GM19438 (cell line): ENCODE measurements at regions not wholly inside any gene's neighbourhood (a gene's known extent, or its start where the extent isn't known, plus 50 kb on each side); places are given as distances from the start of the nearest gene placed in this dataset.
A peak's percentile ranks its signal among the peaks of the same experiment; 100 is the strongest.
"Not testable (repeated sequence)": the region's sequence is repeated elsewhere in the genome, so short reads cannot be mapped to it uniquely, and the experiment has no call there.

Experiments
- ATAC-seq: cut with Tn5 transposase; IDR thresholded peaks from one replicate; pipeline ENCODE4 v1.9.1; 2021; ENCODE audit warnings: low read depth; ENCODE audit not compliant: unreplicated experiment

DNA sequence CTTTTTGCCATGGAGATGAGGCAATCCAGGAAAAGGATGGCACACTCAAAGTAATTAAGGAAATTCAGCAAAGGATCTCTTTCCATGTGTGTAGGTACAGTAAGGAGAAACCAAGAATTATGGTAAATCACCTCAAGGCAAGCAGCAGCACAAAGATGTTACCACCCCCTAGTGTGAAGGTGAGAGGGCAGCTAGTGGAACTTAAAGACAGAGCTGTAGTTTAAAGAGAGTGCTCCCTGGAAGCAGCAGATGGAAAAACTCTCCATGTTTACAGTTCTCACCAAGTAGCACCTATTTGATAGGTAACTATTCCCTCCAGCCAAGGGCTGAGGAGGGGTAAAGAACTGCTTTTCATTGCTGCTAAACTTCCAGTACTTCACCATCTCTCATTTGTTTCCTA lies 860.4 kb upstream of the CRIM1 start:
- ATAC-seq = no peak

DNA sequence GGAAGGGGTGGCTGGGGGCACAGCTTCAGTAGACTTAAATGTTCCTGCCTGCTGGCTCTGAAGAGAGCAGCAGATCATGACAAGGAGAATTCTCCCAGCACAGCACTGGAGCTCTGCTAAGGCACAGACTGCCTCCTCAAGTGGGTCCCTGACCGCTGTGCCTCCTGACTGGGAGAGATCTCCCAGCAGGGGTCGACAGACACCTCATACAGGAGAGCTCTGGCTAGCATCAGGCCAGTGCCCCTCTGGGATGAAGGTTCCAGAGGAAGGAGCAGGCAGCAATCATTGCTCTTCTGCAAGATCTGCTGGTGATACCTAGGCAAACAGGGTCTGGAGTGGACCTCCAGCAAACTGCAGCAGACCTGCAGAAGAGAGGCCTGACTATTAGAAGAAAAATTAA lies 877.5 kb upstream of the CRIM1 start:
- not testable (repeated sequence) for ATAC-seq

DNA sequence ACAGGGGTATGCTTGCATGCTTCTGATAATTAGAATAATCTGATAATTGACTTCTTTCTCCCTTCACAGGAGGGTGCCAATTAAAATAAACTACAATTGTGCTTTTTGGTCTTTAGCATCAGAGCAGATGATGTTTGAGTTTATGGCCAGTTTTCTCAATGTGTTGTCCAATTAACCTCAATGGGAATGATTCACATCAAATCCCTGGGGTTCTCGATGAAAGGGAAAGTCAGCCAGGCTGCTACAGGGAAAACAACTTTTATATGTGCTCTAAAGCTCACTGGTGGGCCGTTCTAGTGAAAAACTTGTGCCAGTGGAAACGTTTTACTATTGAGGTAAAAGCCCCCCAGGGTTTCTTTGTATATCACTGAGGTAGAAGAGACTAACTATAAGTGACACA lies 887.3 kb upstream of the CRIM1 start:
- no peak for ATAC-seq

DNA sequence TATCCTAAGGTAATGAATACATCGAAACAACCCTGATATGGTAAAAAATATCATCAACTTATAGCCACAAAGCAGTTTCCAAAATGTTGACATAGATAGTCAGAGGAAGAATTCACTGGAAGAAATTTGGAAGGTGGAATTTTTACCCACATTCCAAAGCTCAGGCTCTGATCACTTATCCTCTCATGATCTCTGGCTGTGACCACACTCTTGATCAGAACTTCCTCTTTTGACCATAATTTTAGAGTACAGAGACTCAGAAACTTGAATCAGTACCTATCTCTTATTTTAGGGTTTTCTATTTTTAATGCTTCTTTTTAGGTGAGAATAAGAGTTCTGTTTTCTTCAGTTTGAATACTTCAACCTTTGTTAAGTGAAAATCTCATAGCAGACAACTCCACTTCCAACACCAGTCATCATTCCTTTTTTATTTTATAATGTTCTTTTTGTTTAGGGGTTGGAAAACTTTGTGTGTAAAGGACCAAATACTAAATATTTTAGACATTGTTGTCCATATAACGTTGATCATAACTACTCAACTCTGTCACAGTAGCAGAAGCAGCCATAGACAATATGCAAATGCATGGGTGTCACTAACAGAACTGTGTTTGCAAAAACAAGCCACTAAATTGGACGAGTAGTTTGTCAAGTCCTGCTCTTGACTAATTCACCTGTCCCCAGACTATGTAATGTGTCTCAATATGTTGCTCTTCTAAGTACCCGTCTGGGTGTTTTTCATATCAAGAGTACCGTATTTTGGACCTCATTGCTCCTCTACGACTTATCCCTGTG lies 891.6 kb upstream of the CRIM1 start:
- ATAC-seq = no peak

DNA sequence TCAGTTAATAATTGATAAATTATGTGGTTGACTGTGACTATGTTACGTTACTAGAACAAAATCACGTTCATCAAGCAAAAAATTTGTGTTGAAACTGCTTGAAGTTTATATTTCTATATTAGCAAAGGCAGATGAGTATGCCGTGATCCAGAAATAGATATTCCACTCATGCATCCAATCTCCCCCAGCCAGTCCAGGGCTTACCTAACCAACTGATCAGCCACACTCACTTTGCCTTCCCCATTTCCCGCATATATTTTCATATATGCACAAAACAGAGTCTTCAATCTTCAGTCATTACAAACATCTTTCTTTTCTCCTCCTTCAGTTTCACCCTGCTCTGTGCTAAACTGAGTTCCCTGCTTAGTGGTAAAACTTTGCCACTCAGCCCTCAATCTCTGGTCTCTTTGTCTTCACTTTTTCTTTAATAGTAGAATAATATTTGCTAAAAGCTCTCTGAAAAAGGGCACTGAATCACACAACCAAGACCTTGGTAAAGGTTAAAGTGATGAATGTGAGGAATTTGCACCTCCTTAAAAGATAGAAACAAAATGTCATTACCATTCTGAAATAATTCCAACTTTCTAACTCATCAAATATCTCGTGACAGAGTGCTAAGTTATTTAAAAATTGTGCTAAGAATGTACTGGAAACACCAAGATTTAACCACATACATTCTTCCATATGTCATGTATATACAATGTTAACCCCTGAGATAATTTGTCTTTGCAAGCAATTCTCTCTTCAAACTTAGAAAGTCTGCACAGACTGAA lies 893.2 kb upstream of the CRIM1 start:
- ATAC-seq = no peak

DNA sequence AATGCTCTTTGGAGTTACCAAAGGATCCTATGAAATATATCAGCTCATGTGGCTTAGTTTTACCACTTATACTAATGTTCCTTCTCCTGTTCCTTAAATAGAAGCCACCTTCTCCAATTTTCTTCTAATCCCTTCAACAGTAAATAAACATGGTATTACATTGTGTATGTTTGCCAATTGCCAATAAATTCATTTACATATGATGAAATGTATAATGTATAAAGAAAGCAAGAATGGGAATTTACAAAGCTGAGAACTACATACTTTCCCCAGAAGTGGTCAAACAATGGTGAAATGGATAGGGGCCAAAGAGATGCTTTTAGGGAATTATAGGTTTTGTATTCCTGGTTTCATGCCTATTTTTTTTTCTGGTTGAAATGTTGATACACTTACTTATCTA lies 894.2 kb upstream of the CRIM1 start:
- no peak for ATAC-seq

DNA sequence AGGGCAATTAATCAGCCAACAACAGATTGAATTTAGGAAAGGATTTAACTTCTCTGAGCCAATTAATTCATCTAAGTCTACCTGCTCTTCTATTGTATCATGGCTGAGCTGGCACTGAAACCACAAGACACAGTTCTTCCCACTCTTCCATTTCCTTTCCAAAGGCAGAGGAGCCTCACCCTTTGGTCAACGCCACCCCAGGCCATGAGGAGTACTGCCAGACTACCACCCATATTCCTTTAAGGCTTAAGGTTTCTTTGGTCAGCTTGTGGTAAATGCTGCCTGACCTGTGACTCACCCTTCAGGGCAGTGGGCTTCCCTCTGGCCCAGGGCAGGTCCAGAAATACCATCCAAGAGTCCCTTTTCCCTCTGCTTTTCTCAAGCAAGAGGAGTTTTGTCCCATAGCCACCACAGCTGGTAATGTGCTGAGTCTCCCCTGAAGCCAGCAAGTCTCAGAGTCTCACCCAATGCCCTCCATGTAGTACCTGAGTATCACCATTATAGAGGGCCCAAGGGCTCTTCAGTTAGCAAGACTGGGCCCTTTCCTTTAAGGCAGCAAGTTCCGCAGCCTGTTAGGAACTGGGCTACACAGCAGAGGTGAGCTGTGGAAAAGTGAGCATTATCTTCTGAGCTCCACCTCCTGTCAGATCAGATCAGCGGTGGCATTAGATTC lies 900.5 kb upstream of the CRIM1 start:
- no peak for ATAC-seq

DNA sequence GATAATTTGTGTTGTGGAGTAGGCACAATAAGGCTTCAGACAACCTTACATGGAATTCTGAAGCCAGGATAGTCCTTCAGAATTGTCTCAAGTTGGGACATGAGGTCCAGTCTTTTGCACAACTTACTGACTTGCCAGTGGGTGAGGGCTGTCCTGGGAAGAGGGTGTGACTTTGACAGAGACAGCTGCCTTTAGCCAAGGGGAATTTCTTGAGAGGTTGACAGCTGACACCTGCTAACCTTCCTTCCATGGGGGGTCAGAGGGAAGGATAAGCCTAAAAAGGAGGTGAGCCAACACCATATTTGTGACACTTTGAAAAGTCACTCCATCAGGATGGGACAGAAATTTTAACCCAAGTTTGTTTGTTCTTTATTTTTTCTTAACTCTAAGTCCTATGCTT lies 907.8 kb upstream of the CRIM1 start:
- ATAC-seq = no peak

DNA sequence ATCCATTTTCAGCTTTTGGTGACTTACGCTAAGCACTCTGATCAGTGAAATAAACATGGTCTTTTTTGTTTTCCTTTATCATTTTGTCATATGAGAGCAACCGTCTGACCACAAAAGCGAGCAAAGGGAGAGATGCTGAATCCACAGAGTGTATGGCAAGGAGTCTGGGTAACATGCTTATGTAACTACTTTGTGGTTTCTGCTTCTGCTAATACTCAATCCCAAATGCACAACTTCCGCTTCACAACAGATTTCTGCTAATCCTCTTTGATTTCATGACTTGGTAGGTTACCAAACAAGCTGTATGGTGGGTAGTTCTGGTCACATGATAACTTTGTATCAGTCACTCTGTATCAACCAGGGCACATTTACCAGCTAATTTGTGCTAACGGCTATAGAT lies 908.4 kb upstream of the CRIM1 start:
- peak; percentile 64 for ATAC-seq

DNA sequence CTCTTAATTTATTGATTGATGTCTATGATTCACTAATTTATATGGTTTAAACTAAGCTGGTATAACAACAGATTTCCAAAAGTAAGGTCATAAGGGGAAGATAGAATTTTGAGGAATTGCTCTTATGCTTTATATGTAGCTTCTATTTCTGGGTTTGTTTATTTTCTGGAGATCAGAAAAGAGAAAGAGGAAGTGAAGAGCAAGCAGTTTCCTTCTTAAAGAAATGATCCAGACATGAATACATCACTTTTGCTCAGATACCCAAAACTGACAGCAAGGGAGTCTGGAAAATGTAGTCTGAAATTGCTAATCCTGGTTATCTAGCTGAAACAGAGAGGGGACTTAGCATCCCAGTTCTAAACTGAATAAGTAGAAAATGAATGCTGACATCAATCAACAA lies 912.5 kb upstream of the CRIM1 start:
- ATAC-seq = no peak

DNA sequence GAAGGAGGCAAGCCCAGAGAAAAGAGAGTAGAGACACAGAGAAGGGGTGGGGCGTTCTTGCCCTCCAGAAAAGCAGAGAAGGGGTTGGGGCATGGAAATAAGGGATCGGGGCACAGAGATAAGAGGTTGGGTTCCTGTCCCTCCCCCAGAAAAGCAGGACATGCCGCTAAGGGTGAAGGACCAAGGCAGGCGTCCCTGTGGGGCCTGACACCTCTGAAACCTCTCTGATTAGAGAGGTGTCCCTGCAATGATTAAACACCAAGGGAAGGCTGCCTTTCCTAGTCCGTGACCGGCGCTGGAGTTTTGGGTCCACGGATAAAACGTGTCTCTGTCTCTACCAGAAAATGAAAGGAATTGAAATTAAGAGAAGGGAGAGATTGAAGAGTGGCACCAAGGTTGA lies 914.0 kb upstream of the CRIM1 start:
- ATAC-seq = not testable (repeated sequence)

DNA sequence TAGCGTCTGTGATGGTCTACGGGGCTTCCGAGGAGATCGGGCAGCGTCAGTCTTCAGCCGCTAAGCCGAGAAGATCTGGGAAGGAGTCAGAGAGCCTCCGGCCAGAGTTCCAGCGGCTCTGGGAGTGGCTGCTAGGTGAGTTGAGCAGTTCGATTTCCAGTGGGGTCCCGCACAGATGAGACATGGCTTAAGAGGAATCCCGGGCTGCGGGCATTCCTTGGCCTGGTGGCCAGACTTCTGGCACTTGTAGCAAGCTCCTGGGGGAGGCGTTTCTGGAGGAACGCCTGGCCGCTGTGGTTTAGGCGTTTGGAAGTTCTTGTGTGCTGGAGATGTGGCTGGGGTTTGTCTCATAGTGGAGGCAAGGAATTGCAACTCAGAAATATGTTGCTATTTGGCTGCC lies 915.3 kb upstream of the CRIM1 start:
- ATAC-seq = not testable (repeated sequence)

DNA sequence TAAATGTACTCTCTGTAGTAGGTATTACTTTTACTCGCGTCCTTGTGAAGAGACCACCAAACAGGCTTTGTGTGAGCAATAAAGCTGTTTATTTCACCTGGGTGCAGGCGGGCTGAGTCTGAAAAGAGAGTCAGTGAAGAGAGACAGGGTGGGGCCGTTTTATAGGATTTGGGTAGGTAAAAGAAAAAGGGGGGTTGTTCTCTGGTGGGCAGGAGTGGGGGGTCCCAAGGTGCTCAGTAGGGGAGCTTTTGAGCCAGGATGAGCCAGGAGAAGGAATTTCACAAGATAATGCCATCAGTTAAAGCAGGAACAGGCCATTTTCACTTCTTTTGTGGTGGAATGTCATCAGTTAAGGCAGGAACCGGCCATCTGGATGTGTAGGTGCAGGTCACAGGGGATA lies 918.7 kb upstream of the CRIM1 start:
- ATAC-seq = not testable (repeated sequence)

DNA sequence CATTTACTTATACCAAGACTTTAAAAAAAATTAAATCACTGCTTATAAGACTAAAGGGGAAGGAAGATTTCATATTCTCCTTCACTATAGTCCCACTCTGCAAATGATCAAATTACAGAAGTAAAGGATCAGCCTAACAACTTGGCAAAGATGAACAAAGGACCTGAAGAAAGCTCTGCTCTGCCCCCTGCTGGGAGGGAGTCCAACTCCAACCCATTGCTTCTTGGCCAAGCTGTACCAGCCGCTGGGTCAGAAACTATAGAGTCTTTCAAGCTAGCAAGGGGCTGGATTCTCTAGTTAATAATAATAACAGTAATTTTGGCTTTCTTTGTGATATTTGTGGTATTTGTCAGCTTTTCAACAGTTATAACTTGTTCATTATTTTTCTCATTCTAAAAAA lies 927.0 kb upstream of the CRIM1 start:
- no peak for ATAC-seq

DNA sequence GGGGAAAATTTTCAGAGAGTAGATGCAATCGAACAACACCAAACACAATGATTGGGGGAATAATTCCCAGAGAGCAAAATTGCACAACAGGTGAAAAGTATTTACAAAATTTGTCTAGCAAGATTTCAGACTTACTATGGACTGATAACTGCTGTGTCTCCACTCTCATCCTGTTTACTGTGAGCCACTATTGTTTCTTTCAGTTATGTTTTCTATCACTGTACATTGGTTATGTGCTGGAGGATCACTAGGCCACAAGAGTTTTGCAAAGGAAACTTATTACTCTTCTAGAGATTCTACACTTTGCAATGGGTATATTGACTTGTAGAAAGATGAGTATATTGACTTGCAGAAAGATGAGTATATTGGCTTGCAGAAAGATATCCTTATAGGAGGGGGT lies 934.1 kb upstream of the CRIM1 start:
- ATAC-seq = no peak

DNA sequence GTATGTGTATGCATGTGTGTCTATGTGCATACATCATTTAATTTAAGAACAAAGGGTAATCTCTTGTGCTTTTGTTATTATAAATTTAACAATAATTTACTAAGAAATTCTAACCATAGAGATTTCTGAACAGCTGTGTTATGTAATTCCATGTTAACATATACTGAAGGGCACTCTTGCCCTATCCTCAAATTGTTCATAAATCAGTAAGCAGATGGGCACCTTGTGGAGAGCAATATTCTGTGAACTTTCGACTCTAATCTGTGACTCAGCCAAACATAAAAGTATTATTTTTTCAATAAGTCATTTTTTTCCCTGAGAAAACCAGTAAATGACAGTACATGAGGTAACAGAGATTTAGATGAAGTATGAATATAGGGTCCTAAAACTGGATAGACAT lies 938.3 kb upstream of the CRIM1 start:
- no peak for ATAC-seq

DNA sequence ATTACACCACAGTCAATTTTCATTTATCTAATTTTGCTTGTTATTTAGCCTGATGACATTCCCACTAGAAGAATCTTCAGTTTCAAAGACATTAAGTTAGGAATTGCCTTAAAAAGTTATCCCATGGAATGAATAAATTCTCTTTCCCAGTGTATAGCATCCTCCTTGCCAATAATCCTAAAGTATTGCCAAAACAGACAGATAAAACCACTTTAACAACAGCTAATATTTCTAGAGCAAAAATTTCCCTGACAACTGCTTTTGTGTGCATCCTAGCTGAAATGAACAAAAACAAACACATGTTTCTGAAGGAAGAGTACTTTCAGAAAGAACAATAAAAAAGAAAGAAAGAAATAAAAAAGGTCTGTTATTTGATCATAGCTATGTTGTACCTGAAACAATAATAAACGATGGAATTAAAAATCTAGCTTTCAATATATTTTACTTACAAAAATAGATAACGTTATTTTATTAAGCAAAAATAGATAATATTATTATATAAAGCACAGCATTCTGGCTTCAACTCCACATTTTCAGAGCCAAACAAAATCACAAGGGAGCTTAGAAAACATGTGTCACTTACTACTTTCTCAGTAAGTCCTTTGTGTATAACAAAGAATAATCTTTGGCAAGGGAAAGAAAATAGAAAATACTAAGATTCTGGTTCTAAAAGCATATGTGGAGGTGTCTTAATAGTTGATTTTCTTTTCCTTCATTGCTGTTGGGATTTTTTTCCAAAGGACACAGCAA lies 939.0 kb upstream of the CRIM1 start:
- no peak for ATAC-seq

DNA sequence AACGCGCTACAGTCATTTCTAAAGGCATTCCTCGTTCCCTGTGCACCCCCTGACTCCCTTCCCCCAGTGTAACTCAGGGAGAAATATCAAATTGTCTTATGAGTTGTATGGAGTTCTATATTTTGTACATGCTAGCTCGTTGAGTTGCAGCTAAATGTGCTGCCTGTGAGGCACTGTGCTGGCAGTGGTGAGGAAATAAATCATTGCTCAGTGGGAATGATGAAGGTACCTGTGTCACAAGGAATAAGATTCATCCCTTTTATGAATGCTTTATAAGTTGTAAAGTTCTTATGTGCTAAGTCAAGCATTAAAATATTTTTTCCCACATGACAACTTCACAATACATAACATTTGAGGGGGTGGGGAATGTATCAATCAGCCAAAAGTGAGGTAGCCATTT lies 939.6 kb upstream of the CRIM1 start:
- ATAC-seq = no peak

DNA sequence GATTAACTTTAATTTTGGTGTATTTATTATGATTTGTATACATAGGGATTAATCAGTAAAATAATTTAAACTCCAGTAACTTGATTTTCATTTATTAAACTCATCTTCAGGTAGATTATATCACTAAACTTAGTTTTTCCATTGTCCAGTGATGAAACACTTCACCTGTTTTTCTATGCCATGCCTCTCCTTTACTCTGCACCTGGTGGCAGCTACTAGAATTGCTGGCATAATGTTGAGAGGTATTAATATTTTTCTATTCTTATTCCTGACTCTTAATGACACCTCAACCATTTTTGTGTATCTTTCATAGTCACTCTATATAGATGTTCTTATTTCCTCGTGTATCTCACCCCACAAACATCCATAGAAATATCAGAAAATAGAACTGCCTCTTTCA lies 940.3 kb upstream of the CRIM1 start:
- no peak for ATAC-seq

DNA sequence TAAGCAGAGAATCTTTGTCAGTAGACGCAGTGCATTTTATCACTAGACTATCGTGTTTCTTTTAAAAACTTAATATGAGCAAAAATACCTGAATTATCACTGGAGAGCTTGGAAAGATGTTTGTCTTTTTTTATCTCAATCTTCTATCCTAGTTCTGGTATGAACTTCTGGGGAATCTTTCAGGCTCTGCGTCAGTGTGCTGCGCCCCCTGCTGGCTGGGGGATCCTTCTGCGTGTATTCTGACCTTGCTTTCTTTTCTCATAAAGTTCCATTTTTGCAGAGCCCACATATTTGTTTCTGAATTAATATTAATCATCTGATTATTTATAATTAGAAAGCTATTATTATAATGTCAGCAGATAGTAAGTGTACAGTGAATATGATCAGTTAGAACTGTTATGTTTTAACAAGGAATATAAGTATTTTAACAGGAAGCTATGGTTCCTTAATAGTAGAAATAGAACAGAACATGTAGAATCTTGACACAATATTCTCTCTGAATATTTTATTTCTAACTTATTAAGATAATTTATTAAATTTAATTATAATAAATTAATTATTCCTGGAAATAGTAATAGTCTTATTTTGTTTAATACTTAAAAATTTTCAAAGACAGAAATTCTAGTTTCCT lies 945.0 kb upstream of the CRIM1 start:
- ATAC-seq = peak; percentile 77
